Gastrocnemius medialis (tissue), 4 donors: ENCODE measurements at regions not wholly inside any gene's neighbourhood (a gene's known extent, or its start where the extent isn't known, plus 50 kb on each side); places are given as distances from the start of the nearest gene placed in this dataset.

Experiments used
- POLR2A ChIP-seq, 2 donors: fragments of 450-650 bp; IDR thresholded peaks; one replicate each; pipeline ENCODE4 v1.6.1; 2017; ENCODE audit warnings: antibody characterized with exemption in 2 of 2, mild to moderate bottlenecking in 2 of 2, moderate library complexity in 2 of 2
- TF ChIP-seq, protein P1 (sequence below), 5 experiments: fragments of 450-650 bp in 3 of 5; fragments of 200-600 bp in 2 of 5; sonication (generic) in 2 of 5; IDR thresholded peaks in 4 of 5; conservative IDR thresholded peaks in 1 of 5; 1 replicate in 4 of 5; 2 replicates in 1 of 5; pipeline ENCODE4 v1.5.1; 2016 to 2019; ENCODE audit warnings: antibody characterized with exemption in 5 of 5, mild to moderate bottlenecking in 3 of 5, moderate library complexity in 3 of 5

DNA sequence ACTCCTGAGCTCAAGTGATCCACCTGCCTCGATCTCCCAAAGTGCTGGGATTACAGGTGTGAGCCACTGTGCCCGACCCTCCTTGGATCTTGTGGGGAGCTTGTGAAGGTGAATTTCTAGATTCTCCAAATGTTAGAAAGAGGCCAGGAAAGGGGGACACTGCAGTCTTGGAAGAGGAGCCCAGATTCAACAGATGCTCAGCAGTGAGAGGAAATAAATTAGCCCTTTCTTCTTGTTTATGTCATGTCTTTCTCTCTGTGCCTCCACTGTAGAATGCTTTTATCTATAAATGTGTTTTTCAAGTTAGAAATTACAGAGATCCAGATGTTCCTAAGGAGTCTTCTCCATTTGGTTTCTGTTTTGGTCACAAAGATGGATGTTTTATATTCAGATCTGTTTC, 346.6 kb upstream of the KAZN start:
- TF ChIP-seq, protein P1, sequence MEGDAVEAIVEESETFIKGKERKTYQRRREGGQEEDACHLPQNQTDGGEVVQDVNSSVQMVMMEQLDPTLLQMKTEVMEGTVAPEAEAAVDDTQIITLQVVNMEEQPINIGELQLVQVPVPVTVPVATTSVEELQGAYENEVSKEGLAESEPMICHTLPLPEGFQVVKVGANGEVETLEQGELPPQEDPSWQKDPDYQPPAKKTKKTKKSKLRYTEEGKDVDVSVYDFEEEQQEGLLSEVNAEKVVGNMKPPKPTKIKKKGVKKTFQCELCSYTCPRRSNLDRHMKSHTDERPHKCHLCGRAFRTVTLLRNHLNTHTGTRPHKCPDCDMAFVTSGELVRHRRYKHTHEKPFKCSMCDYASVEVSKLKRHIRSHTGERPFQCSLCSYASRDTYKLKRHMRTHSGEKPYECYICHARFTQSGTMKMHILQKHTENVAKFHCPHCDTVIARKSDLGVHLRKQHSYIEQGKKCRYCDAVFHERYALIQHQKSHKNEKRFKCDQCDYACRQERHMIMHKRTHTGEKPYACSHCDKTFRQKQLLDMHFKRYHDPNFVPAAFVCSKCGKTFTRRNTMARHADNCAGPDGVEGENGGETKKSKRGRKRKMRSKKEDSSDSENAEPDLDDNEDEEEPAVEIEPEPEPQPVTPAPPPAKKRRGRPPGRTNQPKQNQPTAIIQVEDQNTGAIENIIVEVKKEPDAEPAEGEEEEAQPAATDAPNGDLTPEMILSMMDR (IDR thresholded peaks at IDR 0.05 in 4 of 5, conservative IDR thresholded peaks at IDR 0.05 in 1 of 5) = no peak
- TF ChIP-seq POLR2A (IDR thresholded peaks at IDR 0.05) = no peak
